IPS-20b (cell line): ENCODE measurements at regions not wholly inside any gene's neighbourhood (a gene's known extent, or its start where the extent isn't known, plus 50 kb on each side); places are given as distances from the start of the nearest gene placed in this dataset.

ENCODE experiments used
- H3K27ac ChIP-seq: one replicate; pipeline ENCODE4 v1.5.1; 2013; ENCODE audit warnings: low read length
- H3K27me3 ChIP-seq: 2 replicates; pipeline ENCODE4 v1.6.1; 2013; ENCODE audit warnings: mild to moderate bottlenecking, low read length, inconsistent platforms; ENCODE audit not compliant: insufficient read depth
- H3K36me3 ChIP-seq: 2 replicates; pipeline ENCODE4 v1.6.1; 2013; ENCODE audit warnings: low read depth, mild to moderate bottlenecking, inconsistent platforms, low read length, moderate library complexity; ENCODE audit not compliant: insufficient read depth
- H3K4me1 ChIP-seq: 2 replicates; pipeline ENCODE4 v1.6.1; 2013; ENCODE audit warnings: mild to moderate bottlenecking, control low read depth, inconsistent platforms, low read length, moderate library complexity; ENCODE audit not compliant: insufficient read depth
- H3K4me3 ChIP-seq: 2 replicates; pipeline ENCODE4 v1.5.1; 2013; ENCODE audit warnings: mild to moderate bottlenecking, low read length, inconsistent platforms
- H3K9ac ChIP-seq: 2 replicates; pipeline ENCODE4 v1.6.1; 2013; ENCODE audit warnings: low read depth, mild to moderate bottlenecking, inconsistent platforms, low read length, moderate library complexity
- H3K9me3 ChIP-seq: 2 replicates; pipeline ENCODE4 v1.6.1; 2013; ENCODE audit warnings: mild to moderate bottlenecking, low read depth, low read length, inconsistent platforms; ENCODE audit not compliant: insufficient read depth

- Histone ChIP-seq H3K9me3 (no peaks in the 10 kb centered on the region), H3K4me3 (no peak overlapping the region), H3K4me1 (no peaks in the 10 kb centered on the region), H3K36me3 (no peaks in the 10 kb centered on the region), H3K9ac (no peak overlapping the region), H3K27ac (no peak overlapping the region), H3K27me3 (no peaks in the 10 kb centered on the region)
Observed at GRCh38 chr3:59553076-59553475, 503.3 kb upstream of the CFAP20DC start.

GRCh38 chr3:59551834-59552233 is 502.0 kb upstream of the CFAP20DC start:
- Histone ChIP-seq H3K9ac (no peak overlapping the region), H3K9me3 (no peaks in the 10 kb centered on the region), H3K4me3 (no peak overlapping the region), H3K36me3 (no peaks in the 10 kb centered on the region), H3K27ac (no peak overlapping the region), H3K27me3 (no peaks in the 10 kb centered on the region), H3K4me1 (no peaks in the 10 kb centered on the region)

- Histone ChIP-seq H3K36me3 (no peaks in the 10 kb centered on the region), H3K4me1 (no peaks in the 10 kb centered on the region), H3K4me3 (no peak overlapping the region), H3K9me3 (no peaks in the 10 kb centered on the region), H3K27me3 (no peaks in the 10 kb centered on the region), H3K27ac (no peak overlapping the region), H3K9ac (no peak overlapping the region)
Observed at GRCh38 chr3:59549962-59550361, 500.1 kb upstream of the CFAP20DC start.

- Histone ChIP-seq H3K9me3 (no peaks in the 10 kb centered on the region), H3K4me1 (no peaks in the 10 kb centered on the region), H3K4me3 (no peak overlapping the region), H3K36me3 (no peaks in the 10 kb centered on the region), H3K27ac (no peak overlapping the region), H3K27me3 (no peaks in the 10 kb centered on the region), H3K9ac (no peak overlapping the region)
Observed at GRCh38 chr3:59547874-59548273, 498.0 kb upstream of the CFAP20DC start.

- Histone ChIP-seq H3K36me3 (no peaks in the 10 kb centered on the region), H3K9me3 (no peaks in the 10 kb centered on the region), H3K27ac (no peak overlapping the region), H3K9ac (no peak overlapping the region), H3K4me3 (no peak overlapping the region), H3K4me1 (no peaks in the 10 kb centered on the region), H3K27me3 (no peaks in the 10 kb centered on the region)
Observed at GRCh38 chr3:59546522-59546921, 496.7 kb upstream of the CFAP20DC start.

- Histone ChIP-seq H3K9me3 (no peaks in the 10 kb centered on the region), H3K9ac (no peak overlapping the region), H3K27me3 (no peaks in the 10 kb centered on the region), H3K36me3 (no peaks in the 10 kb centered on the region), H3K4me1 (peaks cover 3% of the 10 kb centered on the region; the same call in 1 of the 2 replicates), H3K27ac (no peak overlapping the region), H3K4me3 (no peak overlapping the region)
Observed at GRCh38 chr3:59545374-59545773, 495.5 kb upstream of the CFAP20DC start.

- no peaks in the 10 kb centered on the region for H3K36me3 ChIP-seq
- H3K4me1 ChIP-seq = peaks cover 3% of the 10 kb centered on the region; the same call in 1 of the 2 replicates
- H3K9me3 ChIP-seq = no peaks in the 10 kb centered on the region
- H3K4me3 ChIP-seq = no peak overlapping the region
- H3K9ac ChIP-seq = no peak overlapping the region
- H3K27me3 ChIP-seq = no peaks in the 10 kb centered on the region
- no peak overlapping the region for H3K27ac ChIP-seq
Observed at GRCh38 chr3:59542276-59542675, 492.5 kb upstream of the CFAP20DC start.

- Histone ChIP-seq H3K9ac (no peak overlapping the region), H3K27me3 (no peaks in the 10 kb centered on the region), H3K4me3 (peak overlapping the region; percentile 25), H3K4me1 (peaks cover 3% of the 10 kb centered on the region; the same call in 1 of the 2 replicates), H3K36me3 (no peaks in the 10 kb centered on the region), H3K27ac (no peak overlapping the region), H3K9me3 (no peaks in the 10 kb centered on the region)
Observed at GRCh38 chr3:59540696-59541095, 490.9 kb upstream of the CFAP20DC start.

GRCh38 chr3:59540241-59540640 is 490.4 kb upstream of the CFAP20DC start:
- H3K4me3 ChIP-seq = no peak overlapping the region; the same call in 1 of the 2 replicates
- no peaks in the 10 kb centered on the region for H3K36me3 ChIP-seq
- no peaks in the 10 kb centered on the region for H3K27me3 ChIP-seq
- H3K4me1 ChIP-seq = peaks cover 3% of the 10 kb centered on the region; the same call in 1 of the 2 replicates
- no peak overlapping the region for H3K27ac ChIP-seq
- H3K9ac ChIP-seq = no peak overlapping the region
- no peaks in the 10 kb centered on the region for H3K9me3 ChIP-seq

GRCh38 chr3:59538753-59539432 is 489.1 kb upstream of the CFAP20DC start:
- Histone ChIP-seq H3K36me3 (no peaks in the 10 kb centered on the region), H3K4me1 (peaks cover 3% of the 10 kb centered on the region; the same call in 1 of the 2 replicates), H3K4me3 (no peak overlapping the region), H3K27ac (no peak overlapping the region), H3K27me3 (no peaks in the 10 kb centered on the region), H3K9me3 (no peaks in the 10 kb centered on the region), H3K9ac (no peak overlapping the region)

- Histone ChIP-seq H3K4me1 (peaks cover 3% of the 10 kb centered on the region; the same call in 1 of the 2 replicates), H3K36me3 (no peaks in the 10 kb centered on the region), H3K27ac (no peak overlapping the region), H3K9ac (no peak overlapping the region), H3K9me3 (no peaks in the 10 kb centered on the region), H3K27me3 (no peaks in the 10 kb centered on the region), H3K4me3 (no peak overlapping the region)
Observed at GRCh38 chr3:59535791-59536221, 486.0 kb upstream of the CFAP20DC start.

- no peaks in the 10 kb centered on the region for H3K36me3 ChIP-seq
- no peak overlapping the region for H3K9ac ChIP-seq
- no peaks in the 10 kb centered on the region for H3K27me3 ChIP-seq
- no peak overlapping the region for H3K4me3 ChIP-seq
- H3K27ac ChIP-seq = no peak overlapping the region
- no peaks in the 10 kb centered on the region for H3K9me3 ChIP-seq
- H3K4me1 ChIP-seq = no peaks in the 10 kb centered on the region
Observed at GRCh38 chr3:59531994-59532393, 482.2 kb upstream of the CFAP20DC start.
